T1000 (cell line): ENCODE measurements at regions not wholly inside any gene's neighbourhood (a gene's known extent, or its start where the extent isn't known, plus 50 kb on each side); places are given as distances from the start of the nearest gene placed in this dataset.
A peak's percentile ranks its signal among the peaks of the same experiment; 100 is the strongest.

ENCODE experiments used
- DNase-seq: peaks from one replicate; lab custom pipeline; 2025; ENCODE audit warnings: mixed read lengths; lab: John Stamatoyannopoulos, UW

GRCh38 chr6:139600343-139600742, 225.9 kb upstream of the CITED2 start:
- DNase-seq: no peak

- DNase-seq: peak; percentile 38
Observed at GRCh38 chr6:139597771-139598755, 223.6 kb upstream of the CITED2 start.

- DNase-seq: no peak
Observed at GRCh38 chr6:139597087-139597763, 222.8 kb upstream of the CITED2 start.

GRCh38 chr6:139595183-139595582, 220.7 kb upstream of the CITED2 start:
- DNase-seq: no peak

GRCh38 chr6:139594333-139594965, 220.0 kb upstream of the CITED2 start:
- no peak for DNase-seq

- no peak for DNase-seq
Observed at GRCh38 chr6:139593081-139593480, 218.6 kb upstream of the CITED2 start.

GRCh38 chr6:139592011-139592410, 217.6 kb upstream of the CITED2 start:
- DNase-seq: no peak

GRCh38 chr6:139591075-139591865, 216.8 kb upstream of the CITED2 start:
- no peak for DNase-seq

GRCh38 chr6:139590206-139590605, 215.8 kb upstream of the CITED2 start:
- DNase-seq: no peak

GRCh38 chr6:139588734-139589593, 214.5 kb upstream of the CITED2 start:
- no peak for DNase-seq

GRCh38 chr6:139588076-139588639, 213.7 kb upstream of the CITED2 start:
- no peak for DNase-seq

GRCh38 chr6:139587469-139587868, 213.0 kb upstream of the CITED2 start:
- peak; percentile 37 for DNase-seq

GRCh38 chr6:139586273-139586672, 211.8 kb upstream of the CITED2 start:
- no peak for DNase-seq

- DNase-seq: no peak
Observed at GRCh38 chr6:139584599-139584998, 210.2 kb upstream of the CITED2 start.

GRCh38 chr6:139583420-139583819, 209.0 kb upstream of the CITED2 start:
- no peak for DNase-seq

GRCh38 chr6:139582956-139583355, 208.5 kb upstream of the CITED2 start:
- DNase-seq: no peak

GRCh38 chr6:139581485-139581865, 207.0 kb upstream of the CITED2 start:
- no peak for DNase-seq

- DNase-seq: no peak
Observed at GRCh38 chr6:139580592-139581484, 206.4 kb upstream of the CITED2 start.
